Thoracic aorta (tissue), 2 donors: ENCODE measurements at regions not wholly inside any gene's neighbourhood (a gene's known extent, or its start where the extent isn't known, plus 50 kb on each side); places are given as distances from the start of the nearest gene placed in this dataset.
A peak's percentile ranks its signal among the peaks of the same experiment; 100 is the strongest.

ENCODE experiments used
- ATAC-seq: fragments of 150-250 bp; one replicate; pipeline ENCODE4 v1.8.0; 2017; ENCODE audit warnings: low read depth; ENCODE audit not compliant: insufficient number of reproducible peaks, low FRiP score
- DNase-seq: peaks from one replicate; pipeline ENCODE4 v3.0.0-alpha.2; 2020; ENCODE audit warnings: low spot score
- H3K27ac ChIP-seq, 2 donors: fragments of 200-600 bp; sonication (generic); 1 replicate in 1 of 2; 2 replicates in 1 of 2; pipeline ENCODE4 v1.5.1; 2016; ENCODE audit warnings: mild to moderate bottlenecking in 2 of 2, moderate library complexity in 2 of 2
- H3K27me3 ChIP-seq: fragments of 200-600 bp; sonication (generic); replicated peaks from 2 replicates; pipeline ENCODE4 v1.6.0; 2016; ENCODE audit warnings: mild to moderate bottlenecking; ENCODE audit not compliant: insufficient read depth
- H3K36me3 ChIP-seq: fragments of 200-600 bp; sonication (generic); one replicate; pipeline ENCODE4 v1.5.1; 2016
- H3K4me1 ChIP-seq, 2 donors: fragments of 200-600 bp; sonication (generic); 1 replicate in 1 of 2; 2 replicates in 1 of 2; pipeline versions ENCODE4 v1.5.1 to v1.6.0; 2016; ENCODE audit warnings: low read depth in 2 of 2, mild to moderate bottlenecking in 1 of 2; ENCODE audit not compliant: control insufficient read depth in 1 of 2
- H3K4me3 ChIP-seq: fragments of 200-600 bp; sonication (generic); 2 replicates; pipeline ENCODE4 v1.5.1; 2016; ENCODE audit warnings: mild to moderate bottlenecking
- H3K9me3 ChIP-seq: fragments of 200-600 bp; sonication (generic); 2 replicates; pipeline ENCODE4 v1.5.1; 2016
- TF ChIP-seq, protein P1 (sequence below): fragments of 200-600 bp; sonication (generic); IDR thresholded peaks from one replicate; pipeline ENCODE4 v1.5.1; 2019; ENCODE audit warnings: antibody characterized with exemption

DNA sequence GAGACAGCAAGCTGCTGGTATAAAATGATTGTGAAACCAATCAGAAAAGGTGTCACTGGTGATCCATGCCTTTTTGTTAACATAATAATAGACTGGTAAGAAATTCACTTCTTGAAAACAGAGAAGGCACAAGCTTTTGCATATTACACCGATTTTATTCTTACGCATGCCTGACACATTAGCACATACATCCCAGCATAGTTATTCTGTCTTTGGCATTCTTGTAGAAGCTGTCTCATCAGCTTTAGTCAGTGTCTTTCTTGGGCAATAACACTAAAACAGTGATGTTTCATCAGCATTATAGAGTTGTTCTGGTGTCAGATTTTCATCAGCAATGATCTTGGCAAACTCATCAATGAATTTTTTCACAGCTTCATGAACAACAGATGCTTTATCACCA, 283.4 kb upstream of the TMTC1 start:
- TF ChIP-seq, protein P1, sequence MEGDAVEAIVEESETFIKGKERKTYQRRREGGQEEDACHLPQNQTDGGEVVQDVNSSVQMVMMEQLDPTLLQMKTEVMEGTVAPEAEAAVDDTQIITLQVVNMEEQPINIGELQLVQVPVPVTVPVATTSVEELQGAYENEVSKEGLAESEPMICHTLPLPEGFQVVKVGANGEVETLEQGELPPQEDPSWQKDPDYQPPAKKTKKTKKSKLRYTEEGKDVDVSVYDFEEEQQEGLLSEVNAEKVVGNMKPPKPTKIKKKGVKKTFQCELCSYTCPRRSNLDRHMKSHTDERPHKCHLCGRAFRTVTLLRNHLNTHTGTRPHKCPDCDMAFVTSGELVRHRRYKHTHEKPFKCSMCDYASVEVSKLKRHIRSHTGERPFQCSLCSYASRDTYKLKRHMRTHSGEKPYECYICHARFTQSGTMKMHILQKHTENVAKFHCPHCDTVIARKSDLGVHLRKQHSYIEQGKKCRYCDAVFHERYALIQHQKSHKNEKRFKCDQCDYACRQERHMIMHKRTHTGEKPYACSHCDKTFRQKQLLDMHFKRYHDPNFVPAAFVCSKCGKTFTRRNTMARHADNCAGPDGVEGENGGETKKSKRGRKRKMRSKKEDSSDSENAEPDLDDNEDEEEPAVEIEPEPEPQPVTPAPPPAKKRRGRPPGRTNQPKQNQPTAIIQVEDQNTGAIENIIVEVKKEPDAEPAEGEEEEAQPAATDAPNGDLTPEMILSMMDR = no peak
- Histone ChIP-seq H3K4me1 (no peaks in the 10 kb centered on the region), H3K27ac (no peak overlapping the region), H3K36me3 (no peaks in the 10 kb centered on the region), H3K27me3 (no peaks in the 10 kb centered on the region), H3K9me3 (no peaks in the 10 kb centered on the region), H3K4me3 (no peak overlapping the region)
- DNase-seq = no peak
- ATAC-seq = no peak

DNA sequence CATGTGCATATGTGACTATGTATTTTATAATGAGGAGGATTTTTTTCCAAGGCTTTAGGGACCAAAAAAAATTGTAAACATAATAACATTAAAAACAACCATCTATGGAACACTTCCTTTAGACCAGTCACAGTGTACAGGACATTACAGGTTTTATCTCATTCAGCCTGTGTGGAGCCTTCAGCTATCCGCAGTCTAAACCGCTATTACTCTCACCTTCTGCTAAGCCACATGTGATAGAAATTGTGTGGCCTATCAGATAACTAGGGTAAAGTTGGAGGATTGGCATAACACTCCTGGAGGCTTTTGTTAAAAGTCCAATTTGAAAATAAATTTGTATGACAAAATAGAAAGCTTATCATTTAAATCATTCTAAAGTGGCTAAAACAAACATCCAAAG, 281.2 kb upstream of the TMTC1 start:
- no peaks in the 10 kb centered on the region for H3K4me1 ChIP-seq
- no peak for DNase-seq
- TF ChIP-seq, protein P1 = no peak
- peak overlapping the region; percentile 28 for H3K4me3 ChIP-seq
- H3K9me3 ChIP-seq = no peaks in the 10 kb centered on the region
- ATAC-seq = no peak
- no peak overlapping the region for H3K27ac ChIP-seq
- H3K36me3 ChIP-seq = no peaks in the 10 kb centered on the region
- no peaks in the 10 kb centered on the region for H3K27me3 ChIP-seq

DNA sequence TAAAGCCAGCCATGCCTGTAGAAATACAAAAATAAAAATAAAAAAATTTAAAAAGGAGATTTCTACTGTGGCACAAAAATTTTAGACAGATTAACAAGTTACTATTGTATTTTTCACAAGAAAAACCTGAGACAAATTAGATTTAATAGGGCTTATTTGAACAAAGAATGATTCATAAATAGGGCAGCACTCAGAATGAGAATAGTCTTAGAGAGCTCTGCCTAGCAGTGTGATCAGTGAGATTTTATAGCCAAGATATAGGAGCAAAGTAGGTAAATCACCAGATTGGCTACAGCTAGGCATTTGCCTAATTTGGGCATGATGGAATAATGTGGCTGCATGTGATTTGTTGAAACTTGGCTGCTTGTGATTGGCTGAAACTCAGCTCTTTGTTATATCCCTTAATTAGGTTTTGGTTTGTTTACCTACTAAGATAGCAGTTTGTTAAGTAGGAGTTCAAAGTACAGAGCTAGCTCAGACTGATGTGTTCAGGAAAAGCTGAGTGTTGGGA, 279.7 kb upstream of the TMTC1 start:
- Histone ChIP-seq H3K4me1 (no peaks in the 10 kb centered on the region), H3K27ac (no peak overlapping the region), H3K9me3 (no peaks in the 10 kb centered on the region), H3K36me3 (no peaks in the 10 kb centered on the region), H3K4me3 (no peak overlapping the region), H3K27me3 (no peaks in the 10 kb centered on the region)
- DNase-seq (no peak), ATAC-seq (no peak)
- TF ChIP-seq, protein P1 = no peak

- DNase-seq = no peak
- Histone ChIP-seq H3K4me3 (no peak overlapping the region), H3K4me1 (peaks cover 5 to 7% of the 10 kb centered on the region in 2 donors), H3K27me3 (no peaks in the 10 kb centered on the region), H3K9me3 (no peaks in the 10 kb centered on the region), H3K27ac (no peak overlapping the region), H3K36me3 (no peaks in the 10 kb centered on the region)
- no peak for ATAC-seq
- TF ChIP-seq, protein P1 = no peak
These were observed 264.6 kb upstream of the TMTC1 start for GRCh38 chr12:30048371-30048770.

GRCh38 chr12:30047516-30048254, 263.9 kb upstream of the TMTC1 start:
- TF ChIP-seq, protein P1 = no peak

More at GRCh38 chr12:30047516-30048254, 263.9 kb upstream of the TMTC1 start:
- ATAC-seq (no peak), DNase-seq (no peak)
- no peaks in the 10 kb centered on the region for H3K9me3 ChIP-seq
- no peaks in the 10 kb centered on the region for H3K36me3 ChIP-seq
- no peak overlapping the region for H3K27ac ChIP-seq
- H3K27me3 ChIP-seq = no peaks in the 10 kb centered on the region
- no peak overlapping the region for H3K4me3 ChIP-seq
- peaks cover 5 to 7% of the 10 kb centered on the region in 2 donors for H3K4me1 ChIP-seq
